ENCODE measurements at regions not wholly inside any gene's neighbourhood (a gene's known extent, or its start where the extent isn't known, plus 50 kb on each side); places are given as distances from the start of the nearest gene placed in this dataset.

- no peak for TF ChIP-seq HDAC2 (IDR thresholded peaks at IDR 0.05)
- TF ChIP-seq, protein P1, sequence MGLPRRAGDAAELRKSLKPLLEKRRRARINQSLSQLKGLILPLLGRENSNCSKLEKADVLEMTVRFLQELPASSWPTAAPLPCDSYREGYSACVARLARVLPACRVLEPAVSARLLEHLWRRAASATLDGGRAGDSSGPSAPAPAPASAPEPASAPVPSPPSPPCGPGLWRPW (IDR thresholded peaks at IDR 0.05), result no peak
- no peak for TF ChIP-seq TP53 (CRISPR knock-in tag; IDR thresholded peaks at IDR 0.05)
- no peak for TF ChIP-seq ZFP36 (IDR thresholded peaks at IDR 0.05; ENCODE audit: borderline replicate concordance, partially characterized antibody)
- no peak for TF ChIP-seq ZSCAN20 (CRISPR knock-in tag; IDR thresholded peaks at IDR 0.05)
- TF ChIP-seq PHF8 (IDR thresholded peaks at IDR 0.05; ENCODE audit: borderline replicate concordance, low read depth), result no peak
- TF ChIP-seq SREBF2 (IDR thresholded peaks at IDR 0.05), result no peak
- no peak for TF ChIP-seq MAZ (IDR thresholded peaks at IDR 0.05; ENCODE audit: borderline replicate concordance, low read depth, low read length)
- TF ChIP-seq NFE2L2 (conservative IDR thresholded peaks at IDR 0.05; ENCODE audit: low read length), result no peak
Measured at GRCh38 chr13:81917810-81918209, 1576.9 kb upstream of the SPRY2 start (continued).

DNA sequence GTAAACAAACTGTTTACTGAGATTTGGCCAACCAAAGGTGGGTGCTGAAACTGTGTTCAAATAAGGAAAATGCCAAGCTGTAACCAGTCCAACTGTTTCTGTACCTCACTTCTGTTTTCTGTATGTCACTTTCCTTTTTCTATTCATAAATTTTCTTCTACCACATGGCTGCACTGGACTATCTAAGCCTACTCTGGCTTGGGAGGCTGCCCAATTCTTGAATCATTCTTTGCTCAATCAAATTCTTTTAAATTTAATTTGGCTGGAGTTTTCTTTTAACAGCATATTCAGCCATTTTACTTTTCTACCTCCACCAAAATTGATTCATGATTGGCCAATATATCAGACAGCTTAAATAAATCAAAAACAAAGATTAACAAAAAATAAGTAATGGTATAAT lies 1575.5 kb upstream of the SPRY2 start:
- FAIRE-seq (no peak), DNase-seq (ENCODE audit: low read depth in 1 of 2, low spot score in 1 of 2) (no peak), ATAC-seq (no peak)
- Histone ChIP-seq H3K4me1 (no peaks in the 10 kb centered on the region), H3K27ac (no peak overlapping the region), H3K4me2 (no peak overlapping the region), H3K4me3 (no peak overlapping the region), H3K9me3 (no peaks in the 10 kb centered on the region)
- CTCF ChIA-PET, result no interaction called here
- no peak for TF ChIP-seq CBX8 (IDR thresholded peaks at IDR 0.05)
- TF ChIP-seq HOXB13 (CRISPR knock-in tag; IDR thresholded peaks at IDR 0.05; ENCODE audit: low read depth), result no peak
- POLR2A ChIA-PET, result no interaction called here

GRCh38 chr13:81907787-81908372 lies 1567.0 kb upstream of the SPRY2 start:
- Histone ChIP-seq H3K4me1 (no peaks in the 10 kb centered on the region), H3K27ac (no peak overlapping the region), H3K9me3 (no peaks in the 10 kb centered on the region), H3K4me2 (no peak overlapping the region), H3K4me3 (no peak overlapping the region)
- TF ChIP-seq ZNF302 (CRISPR knock-in tag; IDR thresholded peaks at IDR 0.05) (no peak), MAX (IDR thresholded peaks at IDR 0.05) (no peak), RCOR1 (IDR thresholded peaks at IDR 0.05; ENCODE audit: low read depth, low read length) (no peak), HOXB13 (CRISPR knock-in tag; IDR thresholded peaks at IDR 0.05; ENCODE audit: low read depth) (no peak), HMGXB4 (CRISPR knock-in tag; IDR thresholded peaks at IDR 0.05; ENCODE audit: borderline replicate concordance) (no peak), KDM1A (IDR thresholded peaks at IDR 0.05; ENCODE audit: low read depth) (no peak), HOXA7 (CRISPR knock-in tag; IDR thresholded peaks at IDR 0.05) (no peak), JUN (IDR thresholded peaks at IDR 0.05) (no peak), PHF8 (IDR thresholded peaks at IDR 0.05; ENCODE audit: borderline replicate concordance, low read depth) (no peak), CHD4 (IDR thresholded peaks at IDR 0.05; ENCODE audit: borderline replicate concordance) (no peak), KDM5A (IDR thresholded peaks at IDR 0.05) (no peak), FOXS1 (CRISPR knock-in tag; IDR thresholded peaks at IDR 0.05) (no peak), CTCF (IDR thresholded peaks at IDR 0.05) (no peak), BHLHE40 (IDR thresholded peaks at IDR 0.05; ENCODE audit: low read depth, low read length) (no peak), ZSCAN20 (CRISPR knock-in tag; IDR thresholded peaks at IDR 0.05) (no peak), RAD21 (conservative IDR thresholded peaks at IDR 0.05 in 1 of 2, IDR thresholded peaks at IDR 0.05 in 1 of 2) (no peak)
- POLR2A ChIA-PET, result no interaction called here
- ATAC-seq (no peak), DNase-seq (ENCODE audit: low read depth in 1 of 2, low spot score in 1 of 2) (no peak), FAIRE-seq (no peak)
- WGBS (ENCODE audit: missing lambda C conversion rate), result 0% methylated on average over 1 of the region's 1 CpG
- CTCF ChIA-PET, result no interaction called here

Measured in A549 (cell line).